ENCODE measurements at regions not wholly inside any gene's neighbourhood (a gene's known extent, or its start where the extent isn't known, plus 50 kb on each side); places are given as distances from the start of the nearest gene placed in this dataset.

DNA sequence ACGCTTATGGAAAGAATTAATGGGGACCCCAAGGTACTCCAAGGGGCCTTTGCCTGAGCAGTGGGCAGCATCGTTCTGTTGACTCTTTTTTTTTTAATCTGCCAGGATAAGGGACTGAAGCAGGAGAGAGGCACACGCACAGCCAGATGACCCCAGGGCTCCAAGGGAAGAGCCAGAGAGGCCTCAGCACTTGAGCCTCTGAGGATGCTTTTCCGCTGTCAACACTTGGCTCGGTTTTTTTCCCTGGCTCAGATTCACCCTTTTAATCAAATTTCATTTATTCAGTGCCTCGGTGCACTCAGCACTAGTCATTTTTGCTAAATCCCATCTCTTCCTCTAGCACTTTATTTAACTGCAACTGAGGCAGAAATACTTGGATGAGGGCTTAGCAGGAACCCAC lies 226.3 kb downstream of the FGF9 start:
- no peak overlapping the region for H3K9ac ChIP-seq (ENCODE audit: low read length)
- H3K36me3 ChIP-seq (ENCODE audit: insufficient read depth, low read length): no peaks in the 10 kb centered on the region
- H3K27me3 ChIP-seq (ENCODE audit: control insufficient read depth in 1 of 2, insufficient read depth in 2 of 2, low read length in 2 of 2): no peaks in the 10 kb centered on the region
- no peak overlapping the region for H3K4me3 ChIP-seq (ENCODE audit: low read depth in 1 of 2, low read length in 2 of 2)
- no peaks in the 10 kb centered on the region for H3K9me3 ChIP-seq (ENCODE audit: low read length)
- H3K4me1 ChIP-seq (ENCODE audit: insufficient read depth, low read length): peaks cover 11% of the 10 kb centered on the region
- no peak overlapping the region for H3K27ac ChIP-seq (ENCODE audit: low read depth, low read length)

DNA sequence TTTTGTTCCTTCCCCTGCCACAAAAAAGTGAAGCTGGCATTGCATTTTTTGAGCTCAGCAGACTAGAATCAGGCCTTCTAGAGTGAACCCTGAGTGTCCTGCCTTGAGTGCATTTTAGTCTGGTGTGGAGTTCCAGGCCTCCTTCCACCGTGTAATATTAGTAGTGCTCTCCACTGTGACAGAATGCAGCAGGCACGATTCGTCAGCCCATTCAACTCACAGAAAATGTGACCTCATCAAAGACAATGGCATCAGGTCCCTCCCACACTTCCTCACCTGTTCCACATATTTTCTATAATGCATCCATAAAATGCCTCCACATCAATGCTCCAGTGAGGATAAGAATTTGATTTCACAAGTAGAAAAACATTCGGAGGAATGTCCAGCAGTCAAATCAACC lies 227.6 kb downstream of the FGF9 start:
- no peaks in the 10 kb centered on the region for H3K27me3 ChIP-seq (ENCODE audit: control insufficient read depth in 1 of 2, insufficient read depth in 2 of 2, low read length in 2 of 2)
- H3K27ac ChIP-seq (ENCODE audit: low read depth, low read length): no peak overlapping the region
- no peaks in the 10 kb centered on the region for H3K36me3 ChIP-seq (ENCODE audit: insufficient read depth, low read length)
- peaks cover 11% of the 10 kb centered on the region for H3K4me1 ChIP-seq (ENCODE audit: insufficient read depth, low read length)
- no peak overlapping the region for H3K4me3 ChIP-seq (ENCODE audit: low read depth in 1 of 2, low read length in 2 of 2)
- no peaks in the 10 kb centered on the region for H3K9me3 ChIP-seq (ENCODE audit: low read length)
- H3K9ac ChIP-seq (ENCODE audit: low read length): no peak overlapping the region

DNA sequence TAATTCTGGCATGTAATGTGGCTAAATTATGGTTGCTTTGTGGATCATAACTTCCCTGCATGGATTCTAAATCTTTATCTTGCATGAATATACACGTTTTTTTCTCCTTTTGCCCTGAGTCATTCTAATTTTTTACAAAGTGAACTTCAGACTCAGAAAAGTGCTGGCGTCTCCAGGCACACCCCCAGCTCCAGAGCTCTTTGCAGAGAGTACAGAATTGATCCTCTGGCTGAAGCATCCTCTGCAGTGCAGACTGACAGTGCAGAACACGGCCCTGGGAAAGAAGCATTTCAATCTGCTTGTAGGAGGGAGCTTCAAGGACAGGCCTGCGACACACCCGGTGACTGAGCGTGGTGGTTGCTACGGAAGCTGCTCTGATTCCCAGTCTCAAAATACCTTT lies 228.1 kb downstream of the FGF9 start:
- peaks cover 11% of the 10 kb centered on the region for H3K4me1 ChIP-seq (ENCODE audit: insufficient read depth, low read length)
- no peaks in the 10 kb centered on the region for H3K27me3 ChIP-seq (ENCODE audit: control insufficient read depth in 1 of 2, insufficient read depth in 2 of 2, low read length in 2 of 2)
- no peak overlapping the region for H3K9ac ChIP-seq (ENCODE audit: low read length)
- H3K9me3 ChIP-seq (ENCODE audit: low read length): no peaks in the 10 kb centered on the region
- H3K27ac ChIP-seq (ENCODE audit: low read depth, low read length): no peak overlapping the region
- H3K36me3 ChIP-seq (ENCODE audit: insufficient read depth, low read length): no peaks in the 10 kb centered on the region
- H3K4me3 ChIP-seq (ENCODE audit: low read depth in 1 of 2, low read length in 2 of 2): no peak overlapping the region

DNA sequence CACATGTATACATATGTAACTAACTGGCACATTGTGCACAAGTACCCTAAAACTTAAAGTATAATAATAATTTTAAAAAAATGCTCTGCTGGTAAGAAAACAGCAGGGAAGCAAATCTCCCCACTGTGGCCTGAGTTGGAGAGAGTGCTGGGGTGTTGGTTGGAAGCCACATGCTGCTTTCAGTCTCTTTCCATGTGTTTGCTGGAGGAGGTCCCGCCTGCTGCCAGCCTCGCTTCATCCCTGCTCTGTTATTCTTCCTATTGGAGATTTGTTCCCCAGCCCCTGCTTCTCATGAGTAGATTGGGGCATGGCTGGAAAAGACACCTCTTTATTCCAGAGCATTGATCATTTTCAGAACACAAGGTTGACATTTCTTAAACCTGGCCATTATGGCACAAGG lies 230.5 kb downstream of the FGF9 start:
- Histone ChIP-seq H3K4me3 (ENCODE audit: low read depth in 1 of 2, low read length in 2 of 2) (no peak overlapping the region), H3K27ac (ENCODE audit: low read depth, low read length) (no peak overlapping the region), H3K27me3 (ENCODE audit: control insufficient read depth in 1 of 2, insufficient read depth in 2 of 2, low read length in 2 of 2) (no peaks in the 10 kb centered on the region), H3K36me3 (ENCODE audit: insufficient read depth, low read length) (no peaks in the 10 kb centered on the region), H3K4me1 (ENCODE audit: insufficient read depth, low read length) (peaks cover 11% of the 10 kb centered on the region), H3K9me3 (ENCODE audit: low read length) (no peaks in the 10 kb centered on the region), H3K9ac (ENCODE audit: low read length) (no peak overlapping the region)

DNA sequence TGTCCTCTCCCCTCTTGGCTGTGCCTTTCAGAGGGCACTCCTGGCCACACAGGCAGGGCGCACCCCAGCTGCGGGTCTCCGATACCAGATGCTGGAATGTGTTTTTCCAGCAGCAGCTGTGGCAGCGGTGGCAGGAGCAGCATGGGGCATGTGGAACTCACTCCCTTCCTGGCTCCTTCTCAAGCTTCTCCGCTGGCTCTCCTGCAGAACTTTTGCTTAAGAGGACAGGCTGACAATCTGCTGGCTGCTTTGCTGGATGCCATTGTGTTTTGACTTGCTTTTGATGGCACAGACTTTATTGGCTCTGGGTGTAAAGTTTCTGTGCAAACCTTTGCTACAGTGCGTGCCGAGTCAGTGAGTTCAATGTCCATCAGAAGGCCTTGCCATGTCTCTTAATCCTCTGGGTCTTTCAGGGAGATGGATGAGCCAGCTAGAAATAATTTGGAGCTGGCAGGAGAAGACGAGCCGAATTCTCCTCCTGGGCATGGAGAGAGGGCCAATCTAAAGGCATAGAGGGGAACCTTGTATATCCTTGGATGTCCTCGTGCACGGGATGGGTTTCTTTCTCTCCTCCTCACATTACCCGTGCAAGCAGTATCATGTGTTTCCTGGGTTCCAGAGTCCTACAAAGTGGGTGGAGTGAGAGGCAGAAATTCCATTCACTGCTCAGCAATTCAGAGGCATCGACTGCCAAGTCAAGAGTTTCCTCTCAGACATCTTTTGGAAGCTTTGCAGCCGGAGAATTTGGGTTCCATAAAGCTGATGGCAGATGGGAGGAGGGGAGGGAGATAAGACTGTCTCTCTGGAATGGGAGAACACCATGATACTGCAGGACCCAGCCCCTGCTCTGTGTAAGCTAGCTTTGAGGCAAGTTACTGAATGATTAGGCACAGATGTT lies 231.2 kb downstream of the FGF9 start:
- Histone ChIP-seq H3K27ac (ENCODE audit: low read depth, low read length) (no peak overlapping the region), H3K27me3 (ENCODE audit: control insufficient read depth in 1 of 2, insufficient read depth in 2 of 2, low read length in 2 of 2) (no peaks in the 10 kb centered on the region), H3K9ac (ENCODE audit: low read length) (no peak overlapping the region), H3K4me1 (ENCODE audit: insufficient read depth, low read length) (peaks cover 11% of the 10 kb centered on the region), H3K36me3 (ENCODE audit: insufficient read depth, low read length) (no peaks in the 10 kb centered on the region), H3K4me3 (ENCODE audit: low read depth in 1 of 2, low read length in 2 of 2) (no peak overlapping the region), H3K9me3 (ENCODE audit: low read length) (no peaks in the 10 kb centered on the region)

DNA sequence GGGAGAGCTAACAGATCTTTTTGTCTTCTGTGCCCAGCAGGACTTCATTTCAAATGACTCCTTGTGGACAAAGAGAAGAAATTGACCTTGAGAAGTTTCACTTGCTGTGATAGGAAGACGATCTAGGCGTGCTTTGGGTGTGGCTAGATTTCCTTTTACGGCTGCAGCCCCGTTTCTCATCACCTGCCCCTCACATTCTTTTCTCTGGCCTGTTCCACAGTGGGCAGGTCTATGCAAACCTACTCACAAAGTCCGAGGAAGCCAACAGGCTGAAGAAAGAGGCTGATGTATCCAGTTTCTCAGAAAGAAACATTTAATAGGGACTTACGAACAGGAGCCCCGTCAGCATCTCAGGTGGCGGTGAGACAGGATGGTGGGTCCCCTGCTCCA lies 231.8 kb downstream of the FGF9 start:
- no peaks in the 10 kb centered on the region for H3K36me3 ChIP-seq (ENCODE audit: insufficient read depth, low read length)
- H3K4me3 ChIP-seq (ENCODE audit: low read depth in 1 of 2, low read length in 2 of 2): no peak overlapping the region
- no peaks in the 10 kb centered on the region for H3K9me3 ChIP-seq (ENCODE audit: low read length)
- no peak overlapping the region for H3K27ac ChIP-seq (ENCODE audit: low read depth, low read length)
- no peaks in the 10 kb centered on the region for H3K27me3 ChIP-seq (ENCODE audit: control insufficient read depth in 1 of 2, insufficient read depth in 2 of 2, low read length in 2 of 2)
- H3K4me1 ChIP-seq (ENCODE audit: insufficient read depth, low read length): peaks cover 10% of the 10 kb centered on the region
- no peak overlapping the region for H3K9ac ChIP-seq (ENCODE audit: low read length)

DNA sequence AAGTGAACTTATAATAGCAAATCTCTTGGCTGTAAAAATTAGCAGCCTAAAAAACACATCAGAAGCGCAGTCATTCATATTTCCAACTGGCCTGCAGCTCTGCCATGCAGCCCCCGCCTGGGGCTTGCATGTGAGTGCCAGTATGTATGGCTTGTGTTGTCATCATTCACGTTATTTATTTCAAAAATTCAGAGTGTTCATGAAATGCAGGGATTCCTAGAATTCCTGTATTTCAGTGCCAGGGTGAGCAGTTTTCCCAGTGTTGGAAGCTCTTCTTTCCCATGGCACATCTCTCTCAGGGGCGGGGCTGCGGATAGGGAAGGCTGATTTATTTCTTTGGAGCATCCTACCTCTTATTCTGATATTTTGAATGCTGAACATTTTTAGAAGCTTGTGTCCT lies 234.6 kb downstream of the FGF9 start:
- no peak overlapping the region for H3K4me3 ChIP-seq (ENCODE audit: low read depth in 1 of 2, low read length in 2 of 2)
- no peaks in the 10 kb centered on the region for H3K27me3 ChIP-seq (ENCODE audit: control insufficient read depth in 1 of 2, insufficient read depth in 2 of 2, low read length in 2 of 2)
- H3K4me1 ChIP-seq (ENCODE audit: insufficient read depth, low read length): peaks cover 7% of the 10 kb centered on the region
- H3K9ac ChIP-seq (ENCODE audit: low read length): no peak overlapping the region
- no peak overlapping the region for H3K27ac ChIP-seq (ENCODE audit: low read depth, low read length)
- H3K36me3 ChIP-seq (ENCODE audit: insufficient read depth, low read length): no peaks in the 10 kb centered on the region
- no peaks in the 10 kb centered on the region for H3K9me3 ChIP-seq (ENCODE audit: low read length)

DNA sequence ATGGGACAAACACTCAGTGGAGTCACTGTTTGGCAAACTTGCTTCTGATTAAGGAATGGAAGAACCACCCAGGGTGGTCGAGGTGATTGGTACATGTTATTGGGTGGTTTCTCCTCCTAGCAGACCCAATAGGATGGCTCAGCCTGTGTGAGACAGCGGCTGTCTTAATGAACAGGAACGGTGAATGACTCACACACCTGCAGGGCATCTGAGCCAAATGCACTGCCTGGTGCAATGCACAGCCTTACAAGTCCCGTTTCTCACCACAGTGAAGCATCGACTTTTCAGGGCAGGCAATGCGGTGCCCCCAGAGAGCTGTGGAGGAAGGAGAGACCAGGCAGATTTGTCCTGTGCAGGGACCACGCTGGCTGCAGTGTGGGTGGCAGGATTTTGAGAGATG lies 238.5 kb downstream of the FGF9 start:
- Histone ChIP-seq H3K36me3 (ENCODE audit: insufficient read depth, low read length) (no peaks in the 10 kb centered on the region), H3K27me3 (ENCODE audit: control insufficient read depth in 1 of 2, insufficient read depth in 2 of 2, low read length in 2 of 2) (no peaks in the 10 kb centered on the region), H3K27ac (ENCODE audit: low read depth, low read length) (no peak overlapping the region), H3K4me1 (ENCODE audit: insufficient read depth, low read length) (no peaks in the 10 kb centered on the region), H3K9ac (ENCODE audit: low read length) (no peak overlapping the region), H3K9me3 (ENCODE audit: low read length) (no peaks in the 10 kb centered on the region), H3K4me3 (ENCODE audit: low read depth in 1 of 2, low read length in 2 of 2) (no peak overlapping the region)

DNA sequence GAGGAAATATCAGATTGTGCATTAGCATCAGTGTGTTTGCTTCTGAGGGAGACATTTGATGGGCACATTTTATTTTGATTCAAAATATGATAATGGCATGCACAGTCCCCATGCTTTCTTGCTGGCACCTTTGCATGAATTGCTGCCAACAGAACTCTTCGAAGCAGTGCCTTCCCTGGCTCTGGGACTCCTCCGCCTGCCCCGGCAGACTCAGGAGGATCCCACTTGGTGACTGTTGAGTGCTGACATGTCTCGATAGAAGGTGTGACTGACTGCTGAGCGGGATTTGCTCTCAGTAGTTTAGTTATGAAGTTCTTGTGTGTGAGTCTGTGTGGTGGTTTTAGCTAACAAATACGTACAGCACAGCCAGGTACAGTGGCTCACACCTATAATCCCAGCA lies 239.7 kb downstream of the FGF9 start:
- Histone ChIP-seq H3K9me3 (ENCODE audit: low read length) (no peaks in the 10 kb centered on the region), H3K4me1 (ENCODE audit: insufficient read depth, low read length) (no peaks in the 10 kb centered on the region), H3K4me3 (ENCODE audit: low read depth in 1 of 2, low read length in 2 of 2) (no peak overlapping the region), H3K27me3 (ENCODE audit: control insufficient read depth in 1 of 2, insufficient read depth in 2 of 2, low read length in 2 of 2) (no peaks in the 10 kb centered on the region), H3K36me3 (ENCODE audit: insufficient read depth, low read length) (no peaks in the 10 kb centered on the region), H3K27ac (ENCODE audit: low read depth, low read length) (no peak overlapping the region), H3K9ac (ENCODE audit: low read length) (no peak overlapping the region)

DNA sequence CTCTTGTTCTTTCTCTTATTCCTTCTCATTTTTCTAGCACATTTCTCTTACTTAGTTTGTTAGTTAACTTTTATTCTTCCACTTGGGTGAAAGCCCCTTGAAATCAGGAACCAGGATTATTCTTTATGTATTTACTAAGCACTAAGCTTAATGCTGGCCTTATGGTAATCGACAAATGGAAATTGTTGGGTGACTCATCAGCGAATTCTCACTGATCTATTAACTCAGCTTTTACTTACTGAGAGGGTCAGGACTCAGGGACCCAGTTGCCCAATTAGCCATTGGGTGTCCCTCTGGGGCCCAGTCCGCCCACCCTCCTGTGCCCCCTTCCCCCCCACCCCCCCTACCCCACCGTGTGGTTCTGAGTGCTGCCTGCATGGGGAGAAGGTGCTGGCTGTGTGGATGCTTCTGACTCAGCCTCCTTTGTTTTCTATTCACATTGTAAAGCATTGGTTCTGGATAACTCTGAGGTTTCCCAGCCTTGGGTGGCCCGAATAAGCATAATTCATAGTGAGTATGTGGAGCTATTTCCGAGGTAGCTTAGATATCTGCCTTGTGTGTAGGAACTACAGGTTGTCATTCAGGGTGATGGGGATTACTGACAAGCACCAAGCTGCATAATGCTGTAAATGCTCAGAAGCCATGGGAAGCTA lies 240.9 kb downstream of the FGF9 start:
- Histone ChIP-seq H3K27ac (ENCODE audit: low read depth, low read length) (no peak overlapping the region), H3K9ac (ENCODE audit: low read length) (no peak overlapping the region), H3K36me3 (ENCODE audit: insufficient read depth, low read length) (no peaks in the 10 kb centered on the region), H3K27me3 (ENCODE audit: control insufficient read depth in 1 of 2, insufficient read depth in 2 of 2, low read length in 2 of 2) (no peaks in the 10 kb centered on the region), H3K4me3 (ENCODE audit: low read depth in 1 of 2, low read length in 2 of 2) (no peak overlapping the region), H3K4me1 (ENCODE audit: insufficient read depth, low read length) (no peaks in the 10 kb centered on the region), H3K9me3 (ENCODE audit: low read length) (no peaks in the 10 kb centered on the region)

DNA sequence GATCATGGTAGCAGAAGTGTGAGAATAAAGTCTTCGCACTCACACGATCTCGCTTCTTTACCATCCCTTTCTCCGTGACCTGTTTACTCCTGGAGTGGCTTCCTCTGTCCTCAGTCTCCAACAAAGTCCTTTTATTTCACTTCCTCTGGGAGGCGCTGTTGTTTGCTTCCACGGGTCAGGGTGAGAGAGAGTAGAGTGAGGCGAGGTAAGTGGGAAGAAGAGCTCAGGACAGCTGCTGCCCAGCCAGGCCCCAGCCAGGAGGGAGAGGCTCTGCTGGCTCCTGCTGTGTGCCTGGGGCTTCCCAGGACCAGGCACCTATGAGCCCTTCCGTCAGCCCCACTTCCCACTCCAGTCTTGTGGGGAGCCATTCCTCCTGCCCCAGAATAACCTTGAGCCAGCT lies 242.1 kb downstream of the FGF9 start:
- H3K27me3 ChIP-seq (ENCODE audit: control insufficient read depth in 1 of 2, insufficient read depth in 2 of 2, low read length in 2 of 2): no peaks in the 10 kb centered on the region
- no peak overlapping the region for H3K4me3 ChIP-seq (ENCODE audit: low read depth in 1 of 2, low read length in 2 of 2)
- H3K9me3 ChIP-seq (ENCODE audit: low read length): no peaks in the 10 kb centered on the region
- no peak overlapping the region for H3K27ac ChIP-seq (ENCODE audit: low read depth, low read length)
- H3K4me1 ChIP-seq (ENCODE audit: insufficient read depth, low read length): no peaks in the 10 kb centered on the region
- H3K36me3 ChIP-seq (ENCODE audit: insufficient read depth, low read length): no peaks in the 10 kb centered on the region
- no peak overlapping the region for H3K9ac ChIP-seq (ENCODE audit: low read length)

All from muscle layer of colon (tissue), 2 donors.